ENCODE measurements at regions not wholly inside any gene's neighbourhood (a gene's known extent, or its start where the extent isn't known, plus 50 kb on each side); places are given as distances from the start of the nearest gene placed in this dataset.
A peak's percentile ranks its signal among the peaks of the same experiment; 100 is the strongest.

DNA sequence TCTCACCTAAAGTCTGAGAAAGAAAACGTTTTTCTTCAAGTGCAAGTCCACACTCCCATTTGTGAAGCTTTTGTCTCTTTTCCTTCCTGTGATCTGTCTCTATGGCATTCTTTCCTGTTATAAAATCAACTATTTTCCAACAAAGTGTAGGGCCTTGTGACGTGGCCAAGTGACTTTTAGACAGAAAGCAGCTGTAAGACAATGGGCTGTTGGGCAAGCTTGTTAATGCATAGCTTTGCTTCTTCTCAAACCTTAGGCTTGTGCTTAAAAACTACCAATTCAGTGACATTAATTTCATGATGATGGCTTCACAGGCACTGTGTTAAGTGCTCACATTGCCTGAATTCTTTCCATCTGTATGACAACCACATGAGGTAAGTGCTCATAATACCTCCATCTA is 83.5 kb downstream of the VCY1B start:
- no peak for DNase-seq

DNA sequence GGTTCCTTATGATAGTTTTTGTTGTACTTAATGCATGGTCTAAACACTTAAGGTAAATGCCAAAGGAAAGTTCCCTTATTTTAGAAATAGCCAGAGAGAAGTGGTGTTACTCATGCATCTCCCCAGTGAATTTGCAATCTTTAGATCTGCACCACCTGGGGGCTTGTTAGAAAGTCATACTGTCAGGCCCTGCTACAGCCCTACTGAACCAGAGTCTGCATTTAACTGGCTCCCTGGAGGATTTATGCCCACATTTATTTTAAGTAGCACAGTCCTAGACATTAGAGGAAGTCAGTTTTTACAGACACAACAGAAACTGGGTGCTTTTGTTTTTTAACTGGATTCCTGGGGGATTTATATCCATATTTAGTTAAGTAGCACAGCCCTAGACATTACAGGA is 89.6 kb downstream of the VCY1B start:
- no peak for DNase-seq

DNA sequence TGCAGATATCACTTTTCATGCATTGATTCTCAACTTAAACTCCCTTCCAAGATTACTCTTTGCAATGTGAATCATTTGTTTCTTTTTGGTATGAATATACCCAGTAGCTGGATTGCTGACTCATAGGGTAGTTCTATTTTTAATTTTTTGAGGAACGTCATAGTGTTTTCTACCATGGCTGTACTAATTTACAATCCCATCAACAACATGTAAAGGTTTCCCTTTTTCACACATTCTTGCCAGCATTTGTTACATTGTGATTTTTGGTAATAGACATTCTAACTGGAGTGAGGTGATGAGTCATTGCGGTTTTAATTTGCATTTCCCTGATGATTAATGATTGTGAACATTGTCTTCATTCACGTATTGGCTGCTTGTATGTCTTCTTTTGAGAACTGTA is 126.7 kb downstream of the VCY1B start:
- no peak for DNase-seq

DNA sequence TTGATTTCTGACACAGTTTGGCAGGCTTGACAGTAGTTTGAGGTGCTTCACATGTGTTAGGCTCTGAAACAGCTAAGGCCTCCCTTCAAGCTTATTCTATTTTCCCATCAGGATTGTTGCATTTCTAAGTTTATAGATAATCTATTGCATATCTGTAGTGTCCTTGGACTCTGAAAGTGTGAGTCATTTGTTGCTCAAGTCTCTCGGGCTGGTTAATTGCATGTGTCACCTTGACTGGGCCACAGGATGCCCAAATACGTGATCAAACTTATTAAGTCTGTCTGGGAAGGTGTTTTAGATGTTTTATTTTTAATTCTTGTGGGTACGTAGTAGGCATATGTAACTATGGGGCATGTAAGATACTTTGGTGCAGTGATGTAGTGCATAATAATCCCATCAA is 166.0 kb downstream of the VCY1B start:
- DNase-seq, result no peak

DNA sequence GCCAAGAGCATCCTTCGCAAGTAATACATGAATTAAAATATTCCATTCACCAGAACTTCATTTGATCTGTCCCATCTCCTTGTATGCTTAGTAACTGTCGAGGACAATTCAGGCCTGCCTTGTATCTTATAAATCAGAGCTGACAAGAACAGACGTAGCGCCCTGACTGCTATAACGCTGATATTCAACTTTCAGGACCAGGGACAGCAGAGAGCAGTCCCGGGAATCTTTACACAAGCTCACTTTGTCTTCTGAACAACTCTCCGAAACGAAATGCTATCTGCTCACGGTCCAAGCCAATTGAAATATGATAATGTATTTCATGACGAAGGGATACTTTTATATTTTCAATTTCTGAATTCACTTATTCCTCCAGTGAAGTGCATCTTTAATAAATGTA is 175.7 kb downstream of the VCY1B start:
- no peak for DNase-seq

DNA sequence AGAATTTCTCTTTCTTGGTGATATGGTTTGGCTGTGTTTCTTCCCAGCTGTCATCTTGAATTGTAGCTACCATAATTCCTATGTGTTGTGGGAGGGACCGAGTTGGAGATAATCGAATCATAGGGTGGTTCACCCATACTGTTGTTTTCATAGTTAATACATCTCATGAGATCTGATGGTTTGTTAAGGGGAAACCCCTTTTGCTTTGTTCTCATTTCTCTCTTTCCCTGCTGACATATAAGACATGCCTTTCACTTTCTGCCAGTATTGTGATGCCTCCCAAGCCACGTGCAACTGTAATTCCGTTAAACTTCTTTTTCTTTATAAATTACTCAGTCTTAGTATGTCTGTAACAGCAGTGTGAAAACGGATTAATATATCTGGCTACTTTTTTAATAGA is 179.0 kb downstream of the VCY1B start:
- no peak for DNase-seq

DNA sequence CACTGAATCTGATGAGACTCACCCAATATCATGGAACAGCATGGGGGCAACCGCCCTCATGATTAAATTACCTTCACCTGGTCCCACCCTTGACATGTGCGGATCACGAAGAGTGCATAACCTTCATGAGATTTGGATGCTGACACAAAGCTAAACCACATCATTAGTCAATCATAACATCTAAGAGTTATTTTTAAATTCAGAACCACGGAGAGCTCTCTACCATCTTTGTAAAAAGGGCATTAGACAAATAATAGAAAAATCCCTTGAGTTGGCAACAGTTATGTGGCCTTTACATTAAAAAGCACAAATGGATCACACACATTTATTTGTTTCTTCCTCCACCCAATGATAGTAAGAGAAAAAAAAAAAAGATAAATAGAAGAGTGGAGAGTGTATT is 182.2 kb downstream of the VCY1B start:
- DNase-seq, result no peak

DNA sequence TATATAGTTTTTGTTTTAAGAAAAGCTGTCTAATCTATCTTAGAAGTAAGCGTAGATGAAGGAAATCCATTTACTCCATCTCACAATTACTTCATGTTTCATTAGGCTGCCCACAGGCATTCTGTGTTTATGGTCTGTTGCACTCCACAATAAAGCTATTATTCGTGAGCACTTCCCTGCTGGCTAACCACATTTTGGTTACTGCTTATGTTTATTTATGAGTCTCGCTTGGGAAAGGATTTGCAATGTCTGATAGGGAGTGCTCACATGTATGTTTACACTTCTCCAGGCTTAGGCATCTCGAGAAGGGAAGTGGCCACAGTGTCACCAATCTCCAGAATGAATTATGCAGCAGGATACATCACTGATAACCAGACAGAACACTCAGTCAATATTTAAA is 190.9 kb downstream of the VCY1B start:
- DNase-seq, result no peak

DNA sequence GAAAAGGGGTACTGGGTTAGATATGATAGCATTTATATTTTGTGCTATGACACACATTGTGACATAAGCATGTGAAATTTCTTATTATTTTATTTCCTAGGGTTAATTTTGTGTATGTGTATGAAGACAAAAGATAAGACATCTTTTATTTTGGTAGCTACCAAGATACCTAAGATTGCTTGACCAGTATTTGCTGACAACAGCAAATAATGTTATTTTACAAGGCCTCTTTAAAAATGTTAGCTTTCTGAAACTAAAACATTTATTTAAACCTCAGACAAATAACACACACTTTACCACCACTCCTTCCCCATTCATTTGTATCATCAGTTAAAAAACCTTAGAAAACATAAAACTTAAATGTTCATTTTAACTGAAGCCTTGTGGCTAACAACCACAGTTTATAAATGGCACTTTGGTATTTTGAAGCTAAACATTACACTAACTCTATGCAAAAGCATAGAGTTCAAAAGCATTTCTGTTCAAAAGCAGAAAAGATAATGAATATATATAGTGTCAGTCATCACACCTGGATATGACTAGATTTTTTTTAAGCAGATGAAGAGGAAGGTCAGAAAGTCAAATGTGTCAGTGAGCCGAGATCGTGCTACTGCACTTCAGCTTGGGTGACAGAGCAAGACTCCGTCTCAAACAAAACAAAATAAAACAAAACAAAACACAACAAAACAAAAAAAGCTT is 193.0 kb downstream of the VCY1B start:
- DNase-seq, result no peak

DNA sequence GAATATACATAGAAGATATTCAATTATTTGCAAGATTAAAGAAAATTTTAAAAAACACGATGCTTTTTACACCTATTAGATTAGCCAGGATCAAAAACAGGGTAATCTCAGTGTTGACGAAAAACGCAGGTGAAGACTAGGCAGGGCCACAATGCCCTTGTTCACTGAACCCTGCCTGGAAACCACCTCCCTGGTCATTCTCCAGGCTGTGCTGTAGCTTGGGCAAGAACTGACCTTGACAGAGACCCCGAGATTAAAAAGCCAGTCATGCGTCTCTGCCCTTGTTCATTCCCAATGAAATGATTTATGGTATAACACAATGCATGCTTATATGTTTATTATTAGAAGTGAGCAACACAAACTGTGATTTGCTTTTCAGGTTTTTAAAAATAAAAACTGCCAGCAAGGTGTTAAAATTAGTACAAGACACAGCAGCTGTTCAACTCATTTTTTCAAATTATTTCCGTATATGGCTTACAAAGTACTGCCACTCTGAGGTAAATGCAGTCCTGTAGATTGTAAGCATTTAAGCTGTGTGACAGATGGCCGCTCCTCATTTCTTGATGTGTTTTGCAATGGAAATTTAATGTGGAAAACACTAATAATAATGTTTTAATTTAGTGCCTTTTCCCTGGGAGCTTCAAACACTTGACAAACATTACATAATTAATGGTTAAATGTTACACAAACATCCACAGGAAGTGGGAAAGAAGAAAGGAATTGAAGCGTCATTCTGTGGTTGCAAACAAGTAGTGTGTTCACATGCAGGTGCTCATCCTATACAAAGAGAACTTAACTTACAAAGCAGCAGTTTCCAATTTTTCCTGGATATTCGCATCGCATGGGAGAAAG is 200.2 kb downstream of the VCY1B start:
- DNase-seq, result peak in 1 of 6 experiments; percentile 11

DNA sequence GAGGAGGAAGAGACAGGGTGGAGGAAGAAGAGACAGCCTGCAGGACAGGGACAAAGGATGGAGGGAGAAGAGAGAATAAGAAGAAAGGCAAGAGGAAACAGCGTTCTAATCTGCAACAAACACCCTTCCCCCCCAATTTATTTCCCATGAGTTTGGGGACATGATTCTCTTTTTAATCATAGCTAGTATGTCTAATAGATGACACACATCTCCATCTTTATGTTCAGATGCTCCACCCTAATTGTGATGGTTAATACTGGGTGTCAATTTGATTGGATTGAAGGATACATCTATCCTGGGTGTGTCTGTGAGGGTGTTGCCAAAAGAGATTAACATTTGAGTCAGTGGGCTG is 200.8 kb downstream of the VCY1B start:
- DNase-seq, result no peak

DNA sequence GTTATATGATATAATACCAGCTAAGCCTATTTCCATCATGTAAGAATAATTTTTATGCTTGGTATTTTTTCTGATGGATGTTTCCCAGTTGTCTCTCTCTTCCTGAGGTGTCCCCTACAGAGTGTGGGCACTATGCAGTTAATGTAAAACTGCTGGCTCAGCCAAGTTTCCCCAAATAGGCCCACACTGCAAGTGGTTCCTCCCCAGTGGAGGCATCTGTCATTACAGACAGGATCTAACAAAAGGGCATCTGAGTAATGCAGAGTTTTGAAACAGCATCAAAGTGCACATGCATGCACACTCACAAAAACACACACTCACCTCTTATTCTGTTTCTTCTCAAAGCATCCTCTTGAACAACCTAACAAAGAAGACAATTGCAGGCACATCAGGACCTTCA is 221.0 kb downstream of the VCY1B start:
- DNase-seq, result no peak

DNA sequence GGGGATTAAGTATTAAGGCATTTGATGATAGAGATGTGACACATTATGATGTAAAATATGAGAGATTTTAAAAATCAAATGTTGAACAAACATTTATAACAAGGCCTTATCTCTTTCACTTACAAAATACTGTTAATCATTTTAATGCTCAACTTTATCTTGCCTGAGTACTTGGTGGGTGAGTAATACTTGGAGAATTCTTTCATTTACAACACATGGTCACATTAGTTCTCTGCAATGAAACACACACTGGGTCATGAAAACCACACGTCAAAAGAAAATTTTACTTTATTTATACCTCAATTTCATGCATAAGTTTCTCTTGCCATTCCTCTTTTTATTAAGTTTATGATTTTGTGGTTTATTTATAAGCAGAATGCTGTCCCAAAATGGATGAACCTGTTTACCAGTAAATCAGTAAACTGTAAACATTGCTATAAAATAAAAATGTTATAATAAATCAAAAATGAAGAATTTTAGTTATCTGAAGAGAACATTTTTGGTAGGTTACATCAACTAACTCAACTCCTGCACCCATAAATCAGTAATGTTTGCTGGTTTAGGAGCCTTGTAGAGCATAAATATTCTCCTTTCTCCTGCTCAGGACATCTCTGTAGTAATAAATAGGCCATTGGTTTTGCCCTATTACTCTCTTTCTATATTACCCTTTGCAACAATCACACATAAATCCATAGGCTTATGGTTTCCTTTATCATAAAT is 233.5 kb upstream of the NLGN4Y start:
- no peak for DNase-seq

DNA sequence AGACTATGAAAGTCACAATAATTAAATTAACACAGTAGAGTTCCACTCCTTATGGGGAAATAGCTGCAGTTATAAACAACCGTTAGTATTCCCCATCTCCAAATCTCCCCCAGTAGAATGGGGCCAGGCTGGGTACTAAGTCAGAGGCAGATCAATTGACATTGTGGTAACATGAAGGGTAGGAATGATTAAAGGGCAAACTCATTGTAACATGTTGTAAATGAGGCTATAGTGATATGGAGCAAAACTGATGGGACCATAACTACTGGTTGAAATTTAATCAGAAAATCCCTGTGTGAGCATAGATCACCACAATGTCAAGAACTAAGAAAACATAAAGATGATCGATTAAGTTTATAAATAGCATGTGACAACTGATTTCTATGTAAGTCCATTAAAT is 231.9 kb upstream of the NLGN4Y start:
- DNase-seq, result no peak

DNA sequence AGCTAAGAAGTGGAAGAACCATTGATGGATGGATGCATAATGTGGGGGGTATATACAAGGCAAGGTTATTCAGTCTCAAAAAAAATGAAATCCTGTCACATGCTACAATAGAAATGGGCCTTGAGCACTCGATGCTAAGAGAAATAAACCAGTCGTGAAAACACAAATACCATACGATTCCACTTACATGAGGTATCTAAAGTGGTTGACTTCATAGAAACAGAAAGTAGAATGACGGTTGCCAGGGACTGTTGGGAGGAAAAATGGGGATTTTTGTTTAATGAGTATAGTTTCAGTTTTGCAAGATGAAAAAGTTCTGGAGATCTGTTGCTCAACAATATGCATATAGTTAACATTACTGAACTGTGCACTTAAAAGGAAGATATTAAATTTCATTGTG is 223.6 kb upstream of the NLGN4Y start:
- no peak for DNase-seq

DNA sequence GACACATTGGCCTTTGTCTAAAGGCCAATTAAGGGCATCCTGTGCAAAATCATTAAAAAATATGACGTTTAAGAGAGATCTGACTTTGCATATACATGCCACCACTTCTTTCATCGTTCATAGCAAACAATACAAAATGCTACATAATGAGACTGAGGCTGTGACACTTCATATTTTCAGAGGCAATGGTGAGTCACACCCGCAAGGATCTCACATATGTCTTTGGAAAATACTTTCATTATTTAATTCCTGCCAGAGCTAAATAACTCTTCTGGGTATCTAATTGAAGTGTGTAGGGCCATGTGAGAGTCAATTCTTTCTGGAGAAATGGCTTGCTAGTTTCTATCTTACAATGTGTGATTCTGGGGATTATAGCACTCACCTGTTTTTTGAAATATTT is 222.8 kb upstream of the NLGN4Y start:
- no peak for DNase-seq

DNA sequence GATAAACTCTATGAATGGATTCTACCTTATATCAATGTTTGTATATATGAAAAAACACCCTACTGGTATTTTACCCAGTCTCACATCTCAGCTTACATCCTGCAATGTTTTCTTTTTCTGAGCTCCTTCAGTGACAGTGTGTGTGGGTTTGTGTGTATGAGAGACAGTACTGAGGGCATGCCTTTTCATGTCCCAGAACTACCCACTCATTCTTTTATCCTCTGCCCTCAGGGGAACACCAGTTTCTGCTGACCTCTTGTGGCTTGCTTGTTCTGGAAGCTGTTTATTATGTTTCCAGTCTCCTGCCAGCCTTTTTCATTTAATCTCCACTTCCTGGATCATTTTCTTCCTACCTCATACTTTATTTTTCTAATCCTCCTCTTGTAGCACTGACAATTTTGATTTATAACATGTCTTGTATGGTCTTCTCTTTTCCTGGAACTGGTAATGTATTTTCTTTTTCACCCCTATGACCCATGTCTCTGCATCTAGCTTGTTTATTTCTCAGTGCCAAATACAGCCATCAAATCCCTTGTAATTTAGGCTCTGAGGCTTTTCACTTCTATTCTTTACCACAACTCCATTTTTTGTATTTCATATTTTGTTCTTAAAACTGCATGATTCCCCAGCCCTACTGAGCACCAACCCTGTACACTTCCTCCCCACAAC is 195.5 kb upstream of the NLGN4Y start:
- no peak for DNase-seq

DNA sequence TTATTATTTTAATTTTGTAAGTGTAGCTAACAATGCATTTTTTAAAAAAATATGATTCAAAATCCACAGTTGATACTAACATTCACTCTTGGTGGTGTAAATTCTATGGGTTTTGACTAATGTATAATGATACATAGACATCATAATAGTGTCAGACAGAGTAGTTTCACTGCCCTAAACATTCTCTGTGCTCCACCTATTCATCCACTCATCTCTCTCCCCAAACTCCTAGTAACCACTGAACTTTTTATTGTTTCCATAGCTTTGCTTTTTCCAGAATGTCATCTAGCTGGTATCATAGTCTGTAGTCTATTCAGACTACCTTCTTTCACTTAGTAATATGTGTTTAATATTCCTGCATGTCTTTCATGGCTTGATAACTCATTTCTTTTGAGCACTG is 194.0 kb upstream of the NLGN4Y start:
- no peak for DNase-seq

DNA sequence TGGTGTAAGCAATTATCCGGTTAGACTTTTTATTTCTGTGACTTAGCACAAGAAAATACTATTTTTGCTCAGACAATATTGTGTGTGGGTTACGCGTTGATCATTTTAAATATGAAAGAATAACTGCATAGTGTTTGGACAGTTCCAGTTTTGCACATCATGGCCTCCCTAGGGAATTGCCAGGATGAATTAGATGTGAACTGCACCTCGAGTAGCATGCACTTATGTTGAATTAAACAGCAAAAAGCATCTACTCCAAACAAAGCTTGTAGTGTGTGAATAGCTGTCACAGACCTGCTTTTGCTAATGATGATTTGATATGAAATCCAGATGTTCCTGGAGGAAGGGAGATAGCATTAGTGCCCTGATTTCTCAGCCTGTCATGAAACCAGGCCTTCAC is 184.8 kb upstream of the NLGN4Y start:
- no peak for DNase-seq

DNA sequence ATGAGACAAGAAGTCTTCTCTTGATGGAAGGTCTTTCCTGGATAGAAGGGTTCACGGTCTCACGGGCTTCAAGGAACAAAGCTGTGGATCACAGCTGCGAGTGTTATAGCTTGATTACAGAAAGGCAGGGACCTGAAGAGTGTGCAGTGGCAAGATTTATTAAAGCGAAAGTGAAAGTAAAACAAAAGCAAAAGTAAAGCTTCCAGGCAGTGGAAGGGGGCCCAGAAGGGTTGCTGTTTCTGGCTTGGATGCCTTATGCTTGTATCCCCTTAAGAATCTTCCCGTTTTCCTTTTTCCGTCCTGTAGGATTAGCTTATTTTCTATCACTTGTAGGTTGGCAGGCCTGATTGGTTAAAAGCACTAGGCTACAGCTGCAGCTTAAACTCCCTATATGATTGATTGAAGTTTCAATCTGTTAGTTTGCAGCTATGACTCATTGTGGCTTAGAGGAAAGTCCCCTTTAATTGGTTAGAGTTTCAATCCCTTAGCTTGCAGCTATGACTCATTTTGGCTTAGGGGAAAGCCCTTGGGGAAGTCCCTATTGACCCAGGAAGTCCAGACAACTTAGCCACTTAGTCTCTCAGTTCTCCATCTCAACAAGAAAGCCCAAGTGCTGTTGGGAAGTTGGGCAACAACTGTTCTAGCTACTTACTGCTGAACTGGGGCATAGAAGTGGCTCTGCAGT is 183.7 kb upstream of the NLGN4Y start:
- DNase-seq, result no peak

DNA sequence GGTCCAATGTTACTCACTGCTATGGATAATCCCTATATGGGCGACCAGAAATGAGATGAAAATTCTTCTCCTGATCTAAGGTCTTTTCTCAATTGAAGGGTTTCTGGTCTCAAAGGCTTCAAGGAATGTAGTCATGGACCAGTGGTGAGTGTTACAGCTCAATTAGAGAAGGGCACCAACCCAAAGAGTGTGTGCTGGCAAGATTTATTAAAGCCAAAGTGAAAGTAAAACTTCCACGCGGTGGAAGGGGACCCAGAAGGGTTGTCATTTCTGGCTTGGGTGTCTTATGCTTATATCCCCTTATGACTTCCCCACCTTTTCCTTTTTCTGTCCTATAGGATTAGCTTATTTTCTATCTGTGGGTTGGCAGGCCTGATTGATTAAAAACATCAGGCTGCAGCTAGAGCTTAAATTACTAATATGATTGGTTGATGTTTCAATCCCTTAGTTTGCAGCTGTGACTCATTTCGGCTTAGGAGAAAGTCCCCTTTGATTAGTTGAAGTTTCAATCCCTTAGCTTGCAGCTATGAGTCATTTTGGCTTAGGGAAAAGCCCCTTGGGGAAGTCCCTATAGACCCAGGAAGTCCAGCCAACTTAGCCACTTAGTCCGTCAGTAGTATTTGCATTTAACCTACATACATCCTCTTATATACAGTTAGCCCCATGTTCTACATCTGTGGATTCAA is 179.5 kb upstream of the NLGN4Y start:
- DNase-seq, result no peak

DNA sequence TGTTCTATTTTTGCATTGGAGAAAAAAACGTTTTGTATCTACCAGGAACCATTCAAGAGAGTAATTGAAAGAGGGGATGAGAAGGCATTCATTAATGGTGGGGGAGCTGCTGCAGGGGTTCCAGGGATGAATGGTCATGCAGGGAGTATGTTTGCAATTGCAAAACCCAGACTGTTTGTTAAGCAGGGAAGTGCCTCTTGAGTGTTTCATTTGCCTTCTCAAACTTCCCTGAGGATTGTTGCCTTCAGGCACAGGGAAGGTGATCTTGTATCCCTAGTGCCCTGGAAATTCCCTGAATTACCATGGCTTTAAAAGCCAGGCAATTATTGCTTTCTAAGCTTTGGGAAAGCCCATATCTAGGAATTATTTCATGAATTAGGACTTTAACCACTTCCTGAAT is 172.7 kb upstream of the NLGN4Y start:
- DNase-seq, result no peak
